Mononuclear cell (primary cell): ENCODE measurements at regions not wholly inside any gene's neighbourhood (a gene's known extent, or its start where the extent isn't known, plus 50 kb on each side); places are given as distances from the start of the nearest gene placed in this dataset.

Experiments used
- H3K27me3 ChIP-seq: 2 replicates; pipeline ENCODE4 v1.6.0; 2011; ENCODE audit warnings: low read length, control low read depth; ENCODE audit not compliant: insufficient read depth
- H3K4me1 ChIP-seq: 2 replicates; pipeline ENCODE4 v1.5.1; 2011; ENCODE audit warnings: mild to moderate bottlenecking, low read length, control low read depth; ENCODE audit not compliant: insufficient read depth
- H3K4me3 ChIP-seq: 2 replicates; pipeline ENCODE4 v1.5.1; 2011; ENCODE audit warnings: mild to moderate bottlenecking, low read length, moderate library complexity
- H3K9me3 ChIP-seq: 2 replicates; pipeline ENCODE4 v1.5.1; 2011; ENCODE audit warnings: low read depth, mild to moderate bottlenecking, control low read depth, low read length

DNA sequence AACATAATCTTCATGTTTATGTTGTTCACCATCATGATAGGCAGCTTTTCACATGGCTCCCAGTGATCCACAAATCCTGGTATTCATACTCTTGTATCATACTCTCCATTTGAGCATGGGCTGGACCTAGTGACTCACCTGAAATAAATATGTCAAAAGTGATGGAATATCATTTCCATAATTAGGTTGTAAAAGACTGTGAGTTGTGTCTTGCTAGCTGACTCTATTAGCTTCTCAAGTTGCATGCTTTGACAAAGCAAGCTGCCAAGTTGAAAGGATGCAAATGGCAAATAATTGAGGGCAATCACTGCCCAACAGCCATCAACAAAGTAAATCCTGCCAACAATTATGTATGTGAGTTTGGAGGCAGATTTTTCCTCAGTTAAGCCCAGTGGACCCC is 300.4 kb downstream of the AHR start:
- no peaks in the 10 kb centered on the region for H3K4me1 ChIP-seq
- H3K27me3 ChIP-seq: peaks cover 2% of the 10 kb centered on the region
- no peaks in the 10 kb centered on the region for H3K9me3 ChIP-seq
- H3K4me3 ChIP-seq: no peak overlapping the region

DNA sequence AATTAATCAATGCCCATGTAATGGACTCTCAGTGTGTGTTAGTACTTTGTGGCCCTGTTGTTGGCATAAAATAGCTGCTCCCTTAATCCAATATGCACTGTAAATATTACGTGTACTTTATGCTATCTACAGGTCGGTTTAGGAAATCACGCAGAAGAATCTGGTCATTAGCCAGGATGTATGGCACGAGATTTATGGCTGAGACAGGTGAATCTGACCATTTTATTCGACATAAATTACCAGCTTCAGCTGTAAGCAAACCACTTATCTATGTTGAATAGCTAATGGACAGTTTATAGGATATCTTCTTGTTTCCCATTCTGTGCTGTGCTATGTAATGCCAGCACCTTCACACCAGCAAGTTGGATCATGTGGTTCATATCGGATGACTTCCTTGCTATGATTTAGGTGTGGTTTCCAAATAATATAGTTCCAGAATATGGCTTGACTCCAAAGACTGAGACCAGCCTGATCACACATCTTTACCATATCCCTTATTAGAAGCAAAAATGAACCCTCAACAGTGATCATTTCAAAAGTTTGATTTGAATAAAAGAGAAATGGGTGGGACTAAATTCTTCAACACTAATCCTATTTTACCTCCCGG is 301.4 kb downstream of the AHR start:
- Histone ChIP-seq H3K27me3 (peaks cover 2% of the 10 kb centered on the region), H3K4me1 (no peaks in the 10 kb centered on the region), H3K9me3 (peaks cover 5% of the 10 kb centered on the region), H3K4me3 (no peak overlapping the region)

DNA sequence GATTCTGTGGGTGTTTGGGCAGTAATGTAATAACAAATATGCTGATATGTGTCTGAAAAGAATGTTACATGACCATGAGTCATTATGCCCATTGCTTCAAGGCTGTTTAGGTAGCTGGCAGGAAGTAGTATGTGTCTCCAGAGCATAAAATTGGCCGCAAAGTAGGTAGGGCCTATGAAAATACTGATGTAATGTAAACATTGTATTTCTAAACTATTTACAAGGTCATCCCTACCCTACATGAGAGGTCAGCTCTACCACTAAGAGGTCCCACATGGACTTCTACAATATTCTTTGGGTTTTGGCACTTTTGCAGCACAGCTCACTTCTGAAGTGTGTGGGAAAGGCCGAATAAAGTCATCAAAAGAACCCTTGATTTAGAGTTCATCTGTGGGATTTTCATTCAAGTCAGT is 301.9 kb downstream of the AHR start:
- Histone ChIP-seq H3K9me3 (peaks cover 5% of the 10 kb centered on the region), H3K27me3 (peaks cover 2% of the 10 kb centered on the region), H3K4me1 (no peaks in the 10 kb centered on the region), H3K4me3 (no peak overlapping the region)

DNA sequence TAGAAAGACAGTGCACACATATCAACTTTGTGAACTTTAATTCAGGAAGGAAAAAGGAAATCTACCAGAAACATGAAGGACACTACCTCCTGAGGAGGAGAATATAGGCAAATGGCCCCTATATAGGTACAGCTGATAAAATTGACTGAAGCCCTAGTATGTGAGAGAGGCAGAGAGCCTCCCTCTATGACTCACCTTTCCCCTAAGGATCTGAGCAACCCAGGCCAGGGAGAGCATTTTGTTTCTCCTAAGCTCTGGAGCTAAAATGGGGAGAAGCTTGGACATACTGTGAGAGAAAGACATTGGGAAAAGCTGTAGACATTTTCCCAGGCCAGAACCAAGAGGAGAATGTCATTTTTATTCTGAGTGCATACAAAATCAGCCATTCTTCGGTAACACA is 303.5 kb downstream of the AHR start:
- no peaks in the 10 kb centered on the region for H3K4me1 ChIP-seq

DNA sequence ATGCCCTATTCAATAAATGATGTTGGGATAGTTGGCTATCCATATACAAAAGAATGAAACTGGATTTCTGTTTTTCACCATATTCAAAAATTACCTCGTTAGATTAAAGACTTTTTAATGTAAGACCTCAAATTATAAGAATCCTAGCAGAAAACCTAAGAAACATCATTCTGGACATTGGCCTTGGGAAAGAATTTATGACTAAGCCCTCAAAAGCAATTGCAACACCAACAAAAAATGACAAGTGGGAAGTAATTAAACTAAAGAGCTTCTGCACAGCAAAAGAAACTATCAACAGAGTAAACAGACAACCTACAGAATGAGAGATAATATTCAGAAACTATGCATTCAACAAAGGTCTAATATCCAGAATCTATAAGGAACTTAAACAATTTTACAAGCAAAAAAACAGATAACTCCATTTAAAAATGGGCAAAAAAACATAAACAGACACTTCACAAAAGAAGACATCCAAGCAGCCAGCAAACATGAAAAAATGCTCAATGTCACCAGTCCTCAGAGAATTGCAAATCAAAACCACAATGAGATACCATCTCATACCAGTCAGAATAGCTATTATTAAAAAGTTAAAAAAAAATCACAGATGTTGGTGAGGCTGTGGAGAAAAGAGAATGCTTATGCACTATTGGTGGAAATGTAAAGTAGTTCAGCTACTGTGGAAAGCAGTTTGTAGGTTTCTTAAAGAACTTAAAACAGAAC is 309.8 kb downstream of the AHR start:
- Histone ChIP-seq H3K4me3 (no peak overlapping the region), H3K4me1 (peaks cover 9% of the 10 kb centered on the region), H3K9me3 (peaks cover 5% of the 10 kb centered on the region), H3K27me3 (no peaks in the 10 kb centered on the region)

More for the DNA sequence above, 303.5 kb downstream of the AHR start:
- no peak overlapping the region for H3K4me3 ChIP-seq
- peaks cover 5% of the 10 kb centered on the region for H3K9me3 ChIP-seq
- H3K27me3 ChIP-seq: peaks cover 2% of the 10 kb centered on the region

DNA sequence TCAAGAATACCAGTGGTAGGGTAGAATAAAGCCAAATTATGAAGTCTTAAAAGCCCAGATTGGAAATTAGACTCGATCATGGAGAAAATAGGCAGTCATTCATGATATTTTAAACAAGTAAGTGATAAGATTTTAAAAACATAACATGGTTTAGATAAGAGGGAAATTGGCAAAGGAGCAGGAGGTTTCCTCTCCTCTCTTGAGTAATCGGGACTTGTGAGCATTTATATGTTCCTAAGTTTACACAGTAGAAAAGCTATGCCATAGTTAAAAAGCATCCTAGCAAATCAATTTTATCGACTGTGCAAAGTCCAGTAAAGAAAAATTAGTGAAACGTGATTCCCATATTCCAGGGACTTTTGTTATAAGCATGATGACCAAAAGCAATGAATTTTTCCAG is 313.2 kb downstream of the AHR start:
- H3K4me3 ChIP-seq: no peak overlapping the region
- H3K27me3 ChIP-seq: no peaks in the 10 kb centered on the region

DNA sequence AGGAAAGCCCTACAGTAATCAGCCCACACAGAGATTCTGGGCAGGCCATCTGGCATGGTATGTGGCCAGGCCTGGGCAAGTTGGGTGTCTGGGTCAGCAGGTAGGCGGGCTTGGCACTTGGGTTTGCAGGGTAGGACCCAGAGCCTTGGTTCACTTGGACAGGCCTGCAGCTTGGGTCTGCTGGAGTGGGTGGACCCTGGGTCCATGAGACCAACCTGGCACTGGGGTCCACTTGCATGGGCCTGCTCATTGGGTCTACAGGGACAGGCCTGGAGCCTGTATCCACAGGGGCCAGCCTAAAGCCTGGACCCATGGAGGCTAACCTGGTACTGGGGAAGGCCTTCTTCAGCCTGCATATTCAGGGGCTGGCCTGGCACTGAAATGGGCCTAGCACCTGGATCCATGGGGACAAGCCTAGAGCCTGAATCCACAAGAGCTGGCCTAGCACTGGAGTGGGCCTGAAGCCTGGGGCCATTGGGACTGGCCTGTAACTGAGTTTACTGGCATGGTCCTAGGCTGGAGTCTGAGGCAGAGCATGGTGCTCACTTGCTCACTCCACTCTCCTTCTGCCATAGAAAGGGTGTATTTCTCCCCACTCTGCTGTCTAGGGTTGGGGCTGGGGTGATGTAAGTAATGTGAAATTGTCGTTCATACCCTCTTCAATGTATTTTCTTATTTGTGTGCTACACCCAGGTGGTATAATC is 315.0 kb downstream of the AHR start:
- no peaks in the 10 kb centered on the region for H3K27me3 ChIP-seq
- no peaks in the 10 kb centered on the region for H3K9me3 ChIP-seq
- peaks cover 3% of the 10 kb centered on the region for H3K4me1 ChIP-seq
- no peak overlapping the region for H3K4me3 ChIP-seq

More for the DNA sequence above, 313.2 kb downstream of the AHR start:
- H3K9me3 ChIP-seq: no peaks in the 10 kb centered on the region
- H3K4me1 ChIP-seq: peaks cover 9% of the 10 kb centered on the region

DNA sequence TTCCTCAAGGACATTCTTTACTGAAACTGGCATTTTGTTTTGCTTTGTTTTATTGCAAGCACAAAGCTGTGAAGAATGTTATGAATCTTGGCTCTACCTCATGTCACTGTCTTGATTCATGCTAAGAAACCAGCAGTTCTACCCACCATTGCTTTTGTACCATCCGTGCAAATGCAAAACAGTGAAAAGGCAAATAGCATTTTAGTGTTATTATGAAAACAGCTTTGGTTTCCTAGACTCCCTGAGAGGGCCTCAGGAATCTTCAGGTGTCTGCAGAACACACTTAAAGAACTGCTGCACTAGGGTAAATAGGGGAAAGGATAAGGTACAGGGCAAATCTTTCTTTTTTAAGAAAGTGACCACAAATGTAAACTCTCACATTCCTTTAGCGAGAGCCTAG is 318.9 kb downstream of the AHR start:
- Histone ChIP-seq H3K9me3 (no peaks in the 10 kb centered on the region), H3K4me1 (no peaks in the 10 kb centered on the region), H3K4me3 (no peak overlapping the region), H3K27me3 (no peaks in the 10 kb centered on the region)

DNA sequence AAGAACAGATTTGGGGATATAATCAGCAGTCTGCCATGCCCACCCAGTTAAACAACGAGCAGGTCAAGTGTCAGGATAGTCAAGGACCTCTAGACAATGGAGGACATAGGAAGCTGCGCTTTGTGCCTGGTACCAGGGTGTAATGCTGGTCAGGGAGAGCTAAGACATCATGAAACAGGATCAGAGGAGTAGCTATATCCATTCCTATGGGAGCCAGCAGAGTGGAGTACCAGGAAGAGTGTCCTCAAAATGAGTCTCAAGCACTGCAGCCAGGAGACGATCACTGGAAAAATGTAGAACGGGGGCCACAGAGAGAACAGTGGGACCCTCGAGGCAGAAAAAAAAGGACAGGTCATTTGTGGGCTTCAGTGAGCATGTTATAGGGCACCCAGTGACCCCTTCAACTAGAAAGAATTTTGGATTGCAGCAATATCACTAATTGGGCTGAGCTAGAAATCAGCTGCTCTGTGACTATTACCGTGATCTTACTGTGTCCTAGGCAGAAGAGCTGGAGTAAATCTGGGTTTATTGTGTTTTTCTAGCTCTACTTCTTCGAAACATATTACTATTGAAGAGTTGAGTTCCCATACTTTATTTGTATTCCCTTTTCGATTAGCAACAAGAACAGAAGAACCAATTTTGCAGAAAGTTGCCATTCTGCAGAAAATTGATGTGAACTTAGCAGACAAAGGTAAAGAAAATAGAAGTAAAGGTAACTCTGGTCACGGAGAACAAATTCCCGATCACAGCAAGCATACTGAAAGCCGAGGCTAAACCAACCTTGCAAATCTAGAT is 319.6 kb downstream of the AHR start:
- H3K4me1 ChIP-seq: no peaks in the 10 kb centered on the region
- H3K4me3 ChIP-seq: no peak overlapping the region
- H3K9me3 ChIP-seq: no peaks in the 10 kb centered on the region
- no peaks in the 10 kb centered on the region for H3K27me3 ChIP-seq

DNA sequence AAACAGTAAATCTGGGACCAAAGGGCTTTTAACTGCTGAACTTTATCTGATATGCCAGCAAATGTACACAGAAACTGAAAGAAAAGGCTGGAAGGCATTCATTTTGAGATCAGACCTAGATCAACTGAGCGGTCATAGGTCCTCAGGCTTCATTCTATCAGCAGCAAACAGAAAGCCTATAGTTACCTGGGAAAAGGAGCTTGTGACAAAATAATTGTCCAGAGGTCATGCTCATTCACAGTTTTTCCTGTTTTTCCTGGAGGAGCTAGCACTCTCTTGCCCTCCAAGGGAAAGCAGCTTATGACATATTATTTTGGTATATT is 320.2 kb downstream of the AHR start:
- Histone ChIP-seq H3K27me3 (no peaks in the 10 kb centered on the region), H3K4me3 (no peak overlapping the region), H3K9me3 (no peaks in the 10 kb centered on the region), H3K4me1 (no peaks in the 10 kb centered on the region)

DNA sequence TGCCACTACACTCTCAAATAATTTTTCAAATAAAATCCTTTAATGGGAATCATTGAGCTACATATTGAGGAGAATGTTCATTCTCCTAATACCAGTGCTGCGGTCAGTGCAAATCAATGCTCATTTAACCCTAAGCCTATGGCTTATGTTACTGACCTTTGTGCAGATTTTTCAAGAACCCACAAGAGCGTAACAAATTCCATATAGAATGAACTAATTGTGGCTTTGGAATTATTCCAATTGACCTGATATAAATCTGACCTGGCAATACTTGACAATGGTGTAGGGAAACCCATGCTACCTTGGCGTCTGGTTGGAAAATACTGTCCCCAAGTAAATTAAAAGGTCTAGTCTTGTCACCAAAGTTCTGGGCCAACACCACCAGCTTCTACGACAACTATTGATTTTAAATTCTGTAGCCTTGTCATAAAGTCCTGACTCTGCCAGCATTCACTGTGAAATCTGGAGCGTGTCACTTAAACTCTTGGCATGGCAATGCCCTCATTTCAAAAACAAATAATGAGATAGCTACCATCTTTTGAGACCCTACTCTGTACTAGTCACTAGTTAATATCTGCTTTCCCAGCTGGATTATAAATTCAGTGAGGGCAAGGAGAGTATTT is 320.9 kb downstream of the AHR start:
- H3K4me3 ChIP-seq: no peak overlapping the region
- H3K9me3 ChIP-seq: no peaks in the 10 kb centered on the region

DNA sequence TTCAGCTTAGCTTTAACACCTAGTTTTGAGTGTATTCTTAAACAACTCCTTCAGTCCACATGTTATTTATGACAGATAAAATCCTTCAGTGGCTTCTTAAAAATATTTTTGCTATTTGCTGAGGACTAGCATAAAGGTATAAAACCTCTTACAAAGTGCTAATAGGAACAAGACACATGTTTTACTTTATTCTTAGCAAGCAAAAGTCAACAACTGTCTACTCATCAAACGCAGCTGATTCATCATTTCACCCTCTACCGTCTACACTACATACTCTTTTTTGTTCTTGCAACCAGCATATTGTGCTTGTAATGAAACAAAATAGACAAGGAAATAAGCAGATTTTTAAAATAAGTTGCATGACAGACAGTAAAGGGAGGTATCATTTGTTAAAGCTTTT is 319.7 kb downstream of the SNX13 start:
- Histone ChIP-seq H3K4me3 (no peak overlapping the region), H3K4me1 (no peaks in the 10 kb centered on the region), H3K9me3 (no peaks in the 10 kb centered on the region), H3K27me3 (no peaks in the 10 kb centered on the region)

More for the DNA sequence above, 320.9 kb downstream of the AHR start:
- no peaks in the 10 kb centered on the region for H3K27me3 ChIP-seq
- H3K4me1 ChIP-seq: no peaks in the 10 kb centered on the region

DNA sequence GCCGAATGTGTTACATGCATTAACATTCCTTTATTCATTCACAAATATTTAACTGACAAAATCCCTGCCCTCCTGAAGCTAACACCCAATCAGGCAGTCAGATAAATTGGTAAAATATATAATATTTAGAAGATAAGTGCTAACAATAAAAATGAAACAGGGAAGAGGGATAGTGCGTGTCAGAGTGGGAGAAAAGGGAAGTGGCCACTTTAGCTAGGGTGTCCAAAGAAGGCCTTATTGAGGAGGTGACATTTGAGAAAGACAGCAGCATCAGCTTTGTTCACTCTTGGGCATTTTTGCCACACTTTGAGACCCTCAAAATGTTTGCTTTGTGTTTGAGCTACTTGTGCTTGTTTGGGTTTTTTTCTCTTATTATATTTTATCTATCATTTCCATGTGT is 317.8 kb downstream of the SNX13 start:
- Histone ChIP-seq H3K27me3 (no peaks in the 10 kb centered on the region), H3K4me3 (no peak overlapping the region), H3K4me1 (no peaks in the 10 kb centered on the region), H3K9me3 (no peaks in the 10 kb centered on the region)

DNA sequence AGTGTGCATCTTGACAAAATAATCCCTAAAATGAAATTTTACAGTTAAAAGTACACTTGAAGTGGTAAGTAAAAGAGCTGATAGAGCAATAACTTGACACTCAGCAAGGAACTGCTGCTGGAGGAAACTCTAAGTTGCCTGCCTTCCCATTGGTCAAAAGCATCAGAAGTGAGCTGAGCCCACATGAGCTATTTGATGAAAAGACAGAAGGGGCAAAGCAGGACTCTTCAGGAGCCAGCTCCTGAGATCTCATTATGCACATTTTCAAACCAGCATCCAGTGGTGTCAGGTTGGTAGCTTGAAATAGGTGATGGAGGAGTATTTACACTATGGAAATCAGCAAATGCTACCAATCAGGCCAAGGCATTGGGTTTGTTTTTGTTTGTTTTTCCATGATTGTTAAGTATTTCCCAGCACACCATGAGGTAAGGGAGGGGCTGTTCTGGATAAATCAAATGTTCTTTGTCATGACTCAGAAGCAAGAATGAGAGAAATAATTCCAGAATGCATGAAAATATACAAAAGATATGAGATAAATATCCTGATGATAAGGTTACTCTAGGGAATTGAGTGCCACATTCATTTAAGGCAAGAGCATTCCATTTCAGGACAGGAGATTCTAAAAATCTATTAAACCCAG is 316.6 kb downstream of the SNX13 start:
- no peak overlapping the region for H3K4me3 ChIP-seq
- H3K9me3 ChIP-seq: no peaks in the 10 kb centered on the region
- no peaks in the 10 kb centered on the region for H3K4me1 ChIP-seq
- no peaks in the 10 kb centered on the region for H3K27me3 ChIP-seq
